Esophagus muscularis mucosa (tissue), 4 donors: ENCODE measurements at regions not wholly inside any gene's neighbourhood (a gene's known extent, or its start where the extent isn't known, plus 50 kb on each side); places are given as distances from the start of the nearest gene placed in this dataset.

Experiments
- EP300 ChIP-seq: sonication (generic); formaldehyde crosslinking; IDR thresholded peaks from one replicate; pipeline ENCODE4 v1.6.1; 2017; ENCODE audit warnings: antibody characterized with exemption
- POLR2A ChIP-seq: fragments of 450-650 bp; IDR thresholded peaks from one replicate; pipeline ENCODE4 v1.6.1; 2017; ENCODE audit warnings: antibody characterized with exemption, moderate library complexity, mild to moderate bottlenecking, low read depth
- POLR2AphosphoS5 ChIP-seq, 2 donors: sonication (generic); formaldehyde crosslinking; IDR thresholded peaks; one replicate each; pipeline ENCODE4 v1.6.1; 2017; ENCODE audit warnings: antibody characterized with exemption in 2 of 2
- TF ChIP-seq, protein P1 (sequence below), 3 experiments: fragments of 200-600 bp in 2 of 3; fragments of 450-650 bp in 1 of 3; sonication (generic) in 2 of 3; IDR thresholded peaks; one replicate each; pipeline ENCODE4 v1.5.1; 2017 to 2019; ENCODE audit warnings: antibody characterized with exemption in 3 of 3, mild to moderate bottlenecking in 2 of 3, moderate library complexity in 1 of 3

DNA sequence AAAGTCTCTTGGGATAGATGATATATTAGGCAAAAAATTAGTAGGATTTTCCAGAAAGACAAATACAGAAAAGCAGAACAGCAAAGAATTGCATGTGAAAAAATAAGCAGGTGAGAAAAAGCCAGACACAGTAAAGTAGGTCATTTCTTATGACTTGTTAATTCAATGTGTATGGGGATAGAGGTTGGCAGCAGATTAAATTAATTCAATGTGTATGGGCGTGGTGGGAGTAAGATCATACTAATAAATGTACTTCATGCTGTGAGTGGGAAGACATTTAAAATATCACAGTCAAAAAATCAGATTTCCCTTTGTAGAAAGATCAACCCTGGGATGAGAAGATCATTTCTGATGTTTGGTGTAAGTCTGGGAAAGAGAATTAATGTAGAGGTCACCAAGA lies 1146.4 kb upstream of the INTU start:
- TF ChIP-seq POLR2AphosphoS5 (IDR thresholded peaks at IDR 0.05) (no peak), POLR2A (no peak), EP300 (no peak)
- TF ChIP-seq, protein P1, sequence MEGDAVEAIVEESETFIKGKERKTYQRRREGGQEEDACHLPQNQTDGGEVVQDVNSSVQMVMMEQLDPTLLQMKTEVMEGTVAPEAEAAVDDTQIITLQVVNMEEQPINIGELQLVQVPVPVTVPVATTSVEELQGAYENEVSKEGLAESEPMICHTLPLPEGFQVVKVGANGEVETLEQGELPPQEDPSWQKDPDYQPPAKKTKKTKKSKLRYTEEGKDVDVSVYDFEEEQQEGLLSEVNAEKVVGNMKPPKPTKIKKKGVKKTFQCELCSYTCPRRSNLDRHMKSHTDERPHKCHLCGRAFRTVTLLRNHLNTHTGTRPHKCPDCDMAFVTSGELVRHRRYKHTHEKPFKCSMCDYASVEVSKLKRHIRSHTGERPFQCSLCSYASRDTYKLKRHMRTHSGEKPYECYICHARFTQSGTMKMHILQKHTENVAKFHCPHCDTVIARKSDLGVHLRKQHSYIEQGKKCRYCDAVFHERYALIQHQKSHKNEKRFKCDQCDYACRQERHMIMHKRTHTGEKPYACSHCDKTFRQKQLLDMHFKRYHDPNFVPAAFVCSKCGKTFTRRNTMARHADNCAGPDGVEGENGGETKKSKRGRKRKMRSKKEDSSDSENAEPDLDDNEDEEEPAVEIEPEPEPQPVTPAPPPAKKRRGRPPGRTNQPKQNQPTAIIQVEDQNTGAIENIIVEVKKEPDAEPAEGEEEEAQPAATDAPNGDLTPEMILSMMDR (IDR thresholded peaks at IDR 0.05): no peak
